ENCODE measurements at regions not wholly inside any gene's neighbourhood (a gene's known extent, or its start where the extent isn't known, plus 50 kb on each side); places are given as distances from the start of the nearest gene placed in this dataset.

GRCh38 chr13:64551755-64552154 lies 2678.4 kb downstream of the PCDH9 start:
- Histone ChIP-seq H3K9me2 (ENCODE audit: insufficient read depth) (no peaks in the 10 kb centered on the region), H3K27me3 (ENCODE audit: insufficient read depth, low read length) (no peaks in the 10 kb centered on the region), H3K27ac (ENCODE audit: low read depth, low read length) (no peak overlapping the region), H3K4me2 (ENCODE audit: low read length) (no peak overlapping the region), H3K36me3 (ENCODE audit: control insufficient read depth in 1 of 2, insufficient read depth in 2 of 2, low read length in 2 of 2) (no peaks in the 10 kb centered on the region), H3K79me2 (ENCODE audit: insufficient read depth, low read length) (no peaks in the 10 kb centered on the region), H3K4me3 (replicated peaks in 1 of 2; ENCODE audit: low read depth in 1 of 2, low read length in 2 of 2) (no peak overlapping the region), H3K9me3 (ENCODE audit: control insufficient read depth in 1 of 2, insufficient read depth in 1 of 2, low read depth in 1 of 2, low read length in 2 of 2) (no peaks in the 10 kb centered on the region), H2AFZ (ENCODE audit: low read depth, low read length, poor library complexity, severe bottlenecking) (no peak overlapping the region), H4K20me1 (ENCODE audit: insufficient read depth) (no peaks in the 10 kb centered on the region), H3K9ac (ENCODE audit: low read length) (no peak overlapping the region), H3K4me1 (ENCODE audit: control insufficient read depth in 1 of 2, insufficient read depth in 2 of 2, low read length in 2 of 2) (no peaks in the 10 kb centered on the region)
- BruUV-seq (replicated peaks), result no TSS peak
- intact Hi-C loops (cut with micrococcal nuclease), result no loop called here
- TF ChIP-seq REST (IDR thresholded peaks at IDR 0.05; ENCODE audit: low read depth) (no peak), TCF7L2 (IDR thresholded peaks at IDR 0.05; ENCODE audit: borderline replicate concordance, extremely low read depth, insufficient read depth, insufficient read length) (no peak), SP1 (IDR thresholded peaks at IDR 0.05; ENCODE audit: low read depth) (no peak), JUND (IDR thresholded peaks at IDR 0.05) (no peak), ELF1 (IDR thresholded peaks at IDR 0.05; ENCODE audit: borderline replicate concordance, low read depth) (no peak), MAX (IDR thresholded peaks at IDR 0.05) (no peak), SRF (IDR thresholded peaks at IDR 0.05; ENCODE audit: low read depth) (no peak), YY1 (IDR thresholded peaks at IDR 0.05; ENCODE audit: extremely low read depth, insufficient replicate concordance, low read depth, low read length) (no peak), SIN3A (IDR thresholded peaks at IDR 0.05; ENCODE audit: low read depth) (no peak), POLR2AphosphoS5 (IDR thresholded peaks at IDR 0.05; ENCODE audit: low read depth, low read length) (no peak), EZH2phosphoT487 (IDR thresholded peaks at IDR 0.05; ENCODE audit: borderline replicate concordance) (no peak), ZBTB33 (IDR thresholded peaks at IDR 0.05; ENCODE audit: extremely low read depth, insufficient replicate concordance, low read length) (no peak), ZFX (IDR thresholded peaks at IDR 0.05) (no peak), POLR2A (IDR thresholded peaks at IDR 0.05; ENCODE audit: borderline replicate concordance, extremely low read depth, insufficient read depth, insufficient read length) (no peak), CTCF (IDR thresholded peaks at IDR 0.05 in 2 of 3, conservative IDR thresholded peaks at IDR 0.05 in 1 of 3; ENCODE audit: borderline replicate concordance in 1 of 3, insufficient read depth in 1 of 3, low read depth in 2 of 3, low read length in 2 of 3) (no peak), EGR1 (IDR thresholded peaks at IDR 0.05; ENCODE audit: low read depth) (no peak), CBX3 (IDR thresholded peaks at IDR 0.05; ENCODE audit: low read depth) (no peak)
- ChIA-PET CTCF (no interaction called here), RAD21 (ENCODE audit: low non-redundant PET in 1 of 2, low total read pairs in 2 of 2, uncharacterized antibody in 2 of 2, unreplicated experiment in 2 of 2) (no interaction called here), POLR2A (no interaction called here)
- ATAC-seq (no peak), DNase-seq (ENCODE audit: low read depth, low spot score) (no peak)

All from HCT116 (cell line).